Myocyte (in vitro differentiated cells): ENCODE measurements at regions not wholly inside any gene's neighbourhood (a gene's known extent, or its start where the extent isn't known, plus 50 kb on each side); places are given as distances from the start of the nearest gene placed in this dataset.
"Not testable (repeated sequence)": the region's sequence is repeated elsewhere in the genome, so short reads cannot be mapped to it uniquely, and the experiment has no call there.

Experiments used
- DNase-seq: peaks from one replicate; pipeline ENCODE4 v3.0.0-alpha.2; 2012; ENCODE audit warnings: low read depth

DNA sequence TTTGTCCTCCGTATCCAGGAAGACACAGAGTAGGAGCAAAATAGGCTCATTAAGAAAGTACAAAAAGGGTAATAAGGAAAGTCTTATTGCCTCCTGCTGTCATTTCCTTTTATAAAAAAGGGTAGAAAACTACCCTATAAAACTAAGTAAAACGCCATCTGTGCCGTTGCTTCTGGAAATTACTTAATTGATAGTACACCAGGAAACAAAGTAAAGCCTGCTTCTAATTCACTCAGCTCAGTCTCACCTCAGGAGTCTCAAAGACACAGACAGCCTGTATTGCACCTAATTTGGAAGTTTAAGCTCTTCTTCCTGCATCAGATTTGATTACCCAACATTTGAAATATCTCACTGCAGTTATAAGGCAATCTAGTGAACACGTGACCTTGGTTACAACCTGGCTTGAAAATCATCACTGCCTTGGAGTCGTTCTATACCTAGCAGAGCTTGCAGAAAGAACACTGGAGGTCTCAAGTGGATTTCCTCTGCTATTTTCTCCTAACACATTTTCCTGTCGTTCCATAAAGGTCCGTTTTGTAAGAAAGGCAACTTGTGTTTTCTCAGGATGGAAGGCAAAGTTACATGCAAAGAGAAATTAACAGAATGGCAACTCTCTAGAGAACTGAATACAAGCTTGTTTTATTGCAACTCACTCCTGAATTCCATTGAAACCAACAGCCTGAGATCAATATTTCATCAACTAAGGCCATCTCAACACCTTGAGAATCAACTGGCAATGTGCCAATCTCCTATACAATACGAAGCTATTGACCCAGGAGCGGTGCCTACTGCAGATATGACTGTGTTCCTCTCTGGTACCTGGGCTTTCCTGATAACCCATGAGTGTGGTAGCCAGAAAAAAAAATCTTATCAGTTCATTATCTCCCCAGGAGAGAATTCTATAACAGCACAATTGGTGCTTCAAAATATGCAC, 203.3 kb upstream of the LMCD1 start:
- no peak for DNase-seq

DNA sequence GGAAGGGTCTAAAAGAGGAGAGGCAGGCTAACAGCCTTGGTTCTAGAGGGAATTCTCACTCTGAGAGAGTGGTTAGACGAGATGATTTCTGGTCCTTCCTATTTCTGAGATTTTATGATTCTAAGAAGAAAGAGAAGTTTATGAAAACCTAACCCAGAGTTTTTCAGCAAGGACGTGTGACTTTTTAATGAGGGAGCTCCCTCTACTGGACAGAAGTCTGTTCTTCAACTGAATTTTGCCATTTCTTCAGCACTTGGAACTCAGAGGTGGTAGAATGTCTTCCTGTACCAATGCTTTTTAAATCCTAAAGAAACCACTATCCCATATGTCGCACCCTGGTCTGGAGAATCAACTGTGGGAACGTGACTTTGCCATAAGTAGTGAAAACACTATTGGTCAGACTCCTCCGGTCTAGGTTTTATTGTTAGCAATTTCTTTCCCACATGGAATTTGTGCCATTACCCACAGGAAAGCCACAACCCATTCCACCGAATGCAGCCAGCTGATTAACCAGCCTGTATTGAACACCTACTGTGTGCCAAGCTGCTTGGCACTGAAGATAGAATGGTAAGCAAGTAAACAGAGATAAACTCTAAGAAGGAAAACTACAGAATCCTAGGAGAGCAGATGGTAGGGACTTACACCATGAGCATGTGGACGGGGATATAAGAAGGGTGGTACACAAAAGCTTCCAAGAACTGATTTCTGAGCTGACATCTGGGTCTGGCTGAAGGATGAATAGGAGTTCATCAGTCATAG, 199.5 kb upstream of the LMCD1 start:
- DNase-seq: peak; percentile 61

DNA sequence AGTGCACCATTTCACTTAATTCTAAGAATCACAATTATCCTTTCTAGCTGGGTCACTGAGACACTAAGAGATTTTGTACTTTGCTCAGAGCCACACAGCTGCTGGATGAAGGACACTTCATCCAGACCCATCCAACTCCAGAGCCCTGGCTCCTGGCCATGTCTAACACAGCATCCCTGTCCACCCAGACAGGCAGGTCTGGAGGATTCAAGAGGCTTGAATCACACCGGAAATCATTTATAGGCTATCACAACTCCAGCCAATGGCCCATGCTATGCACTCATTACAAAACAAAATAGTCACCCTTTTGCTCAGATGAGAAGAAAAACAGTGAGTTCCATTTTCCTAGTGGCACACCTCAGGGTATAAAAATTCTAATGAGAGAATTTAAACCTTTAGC, 198.2 kb upstream of the LMCD1 start:
- no peak for DNase-seq

DNA sequence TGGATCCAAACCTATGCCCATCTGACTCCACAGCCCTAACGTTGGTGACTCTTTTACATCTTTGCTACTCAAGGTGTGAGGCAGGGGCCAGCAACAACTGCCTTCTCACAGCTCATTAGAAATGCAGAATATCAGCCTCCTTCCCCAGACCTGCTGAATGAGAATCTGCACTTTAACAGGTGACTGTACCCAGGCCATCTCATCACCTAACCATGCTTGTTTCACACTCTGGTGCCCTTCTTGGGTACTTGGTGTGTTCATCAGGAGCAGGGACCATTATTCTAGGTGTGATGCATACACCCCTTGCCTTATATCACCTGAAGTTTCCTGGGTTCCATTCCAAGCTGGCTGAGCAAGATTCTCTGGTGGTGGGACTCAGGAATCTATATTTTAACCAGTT, 196.3 kb upstream of the LMCD1 start:
- no peak for DNase-seq

DNA sequence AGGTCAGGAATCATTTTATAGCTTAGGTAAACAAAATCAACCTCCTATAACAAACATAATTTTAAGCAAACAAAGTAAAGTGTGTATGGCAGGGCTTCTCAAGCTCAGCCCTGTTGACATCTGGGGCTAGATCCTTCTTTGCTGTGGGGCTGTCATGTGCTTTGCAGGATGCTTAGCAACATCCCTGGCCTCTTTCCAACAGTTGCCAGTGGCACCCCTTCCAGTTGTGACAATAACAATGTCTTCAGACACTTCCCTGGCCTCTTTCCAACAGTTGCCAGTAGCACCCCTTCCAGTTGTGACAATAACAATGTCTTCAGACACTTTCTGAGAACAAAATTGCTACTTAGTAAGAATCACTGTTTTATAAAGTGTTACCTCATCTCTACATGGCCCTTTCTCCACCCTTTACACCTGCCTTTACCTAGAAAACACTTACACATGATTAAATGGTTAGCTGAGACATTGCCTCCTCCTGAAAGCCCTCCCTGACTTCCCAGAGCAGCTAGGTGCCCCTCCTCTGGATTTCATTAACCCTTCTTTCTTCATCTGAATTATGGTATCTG, 194.0 kb upstream of the LMCD1 start:
- DNase-seq: no peak

DNA sequence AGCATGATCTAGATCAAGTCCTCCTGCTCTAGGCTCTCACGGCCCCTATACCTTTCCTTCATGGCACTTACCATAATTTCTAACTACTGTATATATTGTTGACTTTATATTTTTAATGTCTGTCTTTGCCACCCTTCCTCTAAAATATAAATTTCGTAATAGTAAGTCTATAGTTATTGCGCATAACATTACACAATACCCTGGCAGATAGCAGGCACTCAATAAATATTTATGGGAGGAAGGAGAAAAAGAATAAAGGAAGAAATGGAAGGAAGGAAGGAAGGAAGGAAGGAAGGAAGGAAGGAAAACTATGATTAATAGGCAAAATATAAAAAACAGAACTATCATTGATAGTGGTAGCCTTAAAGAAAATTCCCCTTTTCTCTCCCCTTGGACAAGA, 190.3 kb upstream of the LMCD1 start:
- no peak for DNase-seq

DNA sequence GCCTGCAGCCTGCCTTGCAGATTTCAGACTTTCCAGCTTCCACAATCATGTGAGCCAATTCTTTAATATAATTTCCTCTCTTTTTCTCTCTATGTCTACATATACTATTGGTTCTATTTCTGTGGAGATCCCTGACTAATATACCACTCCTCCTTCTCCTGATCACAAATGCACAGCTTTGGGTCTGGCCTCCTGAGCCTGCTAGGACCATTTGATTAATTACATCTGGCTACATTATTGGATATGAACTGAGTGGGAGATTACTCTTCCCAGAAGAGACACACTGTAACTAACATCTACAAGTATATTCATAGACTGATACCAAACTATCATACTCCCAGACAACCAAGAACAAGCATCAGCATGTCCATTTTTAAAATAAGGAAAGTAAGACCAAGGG, 188.9 kb upstream of the LMCD1 start:
- DNase-seq: no peak

DNA sequence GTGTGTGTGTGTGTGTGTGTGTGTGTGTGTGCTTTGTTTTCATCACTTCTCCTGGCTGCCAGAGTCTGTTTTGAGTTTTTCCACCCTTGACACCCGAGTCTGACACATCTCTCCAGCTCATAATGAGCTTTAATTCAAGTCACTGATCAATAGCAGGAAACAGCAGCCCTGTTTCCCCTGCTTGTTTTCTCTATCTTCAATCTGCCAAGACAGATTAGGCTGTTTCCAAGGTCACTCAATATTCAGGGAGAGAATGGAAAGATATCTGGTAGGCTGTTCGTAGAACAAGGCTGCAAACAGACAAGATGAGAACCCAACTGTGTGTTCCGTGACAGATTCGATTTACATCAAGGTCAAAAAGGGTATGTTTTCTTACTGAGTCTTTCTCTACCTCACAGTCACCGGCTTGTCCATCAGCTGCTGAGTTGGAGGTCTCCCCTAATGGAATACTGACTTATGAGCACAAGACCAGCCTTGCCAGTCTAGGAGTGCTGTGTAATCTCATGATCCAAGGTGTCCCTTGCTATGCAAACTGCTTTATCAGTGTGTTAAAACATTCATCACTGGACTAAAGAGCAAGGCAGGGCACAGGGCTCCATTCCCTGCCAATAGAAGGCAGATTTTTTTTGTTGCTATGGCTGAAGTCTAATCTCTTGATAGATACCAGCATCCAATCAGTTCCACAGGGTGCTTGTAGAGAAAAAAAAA, 187.9 kb upstream of the LMCD1 start:
- no peak for DNase-seq

DNA sequence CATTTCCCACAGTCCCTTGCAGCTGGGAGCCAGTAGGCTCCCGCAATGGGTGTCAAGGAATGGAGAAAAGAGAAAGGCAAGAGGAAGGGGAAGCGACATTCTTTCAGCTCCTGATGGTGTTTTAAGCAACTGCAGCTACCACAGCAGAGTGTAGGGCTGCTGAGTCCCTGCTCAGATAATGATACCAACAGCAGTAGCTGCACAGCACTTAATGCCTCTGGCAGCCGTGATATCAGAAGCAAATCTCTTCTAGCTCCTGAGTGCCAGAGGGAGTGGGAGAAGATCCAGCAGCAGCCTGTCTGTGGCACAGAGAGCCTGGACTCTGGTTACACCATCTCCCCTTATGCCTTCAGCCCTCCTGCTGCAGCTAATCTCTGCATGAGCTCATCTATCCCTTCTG, 186.1 kb upstream of the LMCD1 start:
- DNase-seq: not testable (repeated sequence)

DNA sequence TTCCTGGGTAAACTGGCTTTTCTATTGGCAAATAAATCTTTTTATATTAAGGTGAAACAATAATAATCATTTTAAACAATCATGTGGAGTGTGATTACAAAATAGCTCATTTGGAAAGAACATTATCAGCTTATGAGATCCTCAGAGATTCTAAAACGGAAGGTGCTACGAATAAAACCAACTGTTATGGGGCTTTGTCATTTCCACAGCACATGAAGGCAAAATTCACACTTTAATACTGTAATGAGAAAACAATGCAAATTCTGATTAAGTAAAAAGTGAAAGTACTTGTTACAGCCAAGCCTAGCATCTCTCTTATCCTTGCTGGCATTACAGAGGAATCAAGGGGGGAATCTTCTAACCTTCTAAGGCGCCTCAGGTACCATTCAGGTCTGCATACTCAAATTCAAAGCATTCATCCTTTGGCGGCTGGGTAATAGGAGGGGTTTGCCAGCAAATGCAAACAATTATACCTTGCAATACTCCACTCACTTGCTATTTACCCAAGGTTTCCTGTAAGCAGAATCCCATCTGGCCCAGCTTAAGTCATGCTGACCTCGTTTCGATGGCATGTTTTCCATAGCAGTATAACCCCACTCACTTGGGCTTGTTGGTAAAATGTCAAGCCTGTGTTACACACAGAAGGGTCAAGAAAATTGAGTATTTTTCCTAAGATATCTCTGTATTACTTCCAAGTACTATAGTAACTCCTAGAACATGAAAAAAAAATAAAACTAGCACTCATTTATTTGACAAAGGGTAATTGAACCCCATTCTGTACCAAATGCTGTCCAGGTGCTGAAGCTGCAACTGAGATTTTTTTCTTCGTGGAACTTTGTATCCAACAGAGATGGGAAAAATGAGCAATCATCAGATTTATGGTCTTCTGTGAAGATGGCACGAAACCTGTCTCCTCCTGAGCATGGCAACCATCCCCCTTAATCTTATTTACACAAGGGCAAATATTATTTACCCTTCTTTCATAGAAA, 183.7 kb upstream of the LMCD1 start:
- DNase-seq: no peak

DNA sequence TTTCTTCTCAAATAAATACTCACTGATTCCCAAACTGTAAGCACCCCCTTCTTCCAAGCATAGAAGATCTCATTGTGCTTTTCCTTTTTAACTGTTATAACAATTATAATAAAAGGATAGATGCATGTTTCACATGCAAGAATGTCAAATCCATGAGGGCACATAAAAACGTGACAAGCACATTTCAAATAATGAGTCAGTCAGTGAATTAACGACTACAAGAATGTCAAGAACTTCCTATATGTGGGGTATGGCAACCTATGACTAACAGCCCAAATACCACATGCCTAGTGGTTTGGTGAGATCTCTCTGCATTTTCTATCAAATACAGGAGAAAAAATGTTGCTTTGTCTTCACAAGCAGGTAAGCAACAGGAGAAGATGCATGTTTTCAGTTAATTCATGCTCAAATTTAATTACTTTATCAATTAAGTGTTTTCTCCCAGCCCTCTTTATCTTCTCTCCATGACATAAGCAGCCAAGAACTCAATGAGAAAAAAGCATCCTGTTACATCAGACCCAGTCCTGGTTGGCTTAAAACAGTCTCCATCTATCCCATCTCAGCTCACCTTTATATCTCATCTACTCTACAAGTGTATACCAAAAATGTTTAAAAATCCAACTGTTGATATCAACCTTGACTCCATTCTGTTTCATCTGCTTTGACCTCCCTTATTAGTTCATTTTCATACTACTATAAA, 181.5 kb upstream of the LMCD1 start:
- peak; percentile 6 for DNase-seq

DNA sequence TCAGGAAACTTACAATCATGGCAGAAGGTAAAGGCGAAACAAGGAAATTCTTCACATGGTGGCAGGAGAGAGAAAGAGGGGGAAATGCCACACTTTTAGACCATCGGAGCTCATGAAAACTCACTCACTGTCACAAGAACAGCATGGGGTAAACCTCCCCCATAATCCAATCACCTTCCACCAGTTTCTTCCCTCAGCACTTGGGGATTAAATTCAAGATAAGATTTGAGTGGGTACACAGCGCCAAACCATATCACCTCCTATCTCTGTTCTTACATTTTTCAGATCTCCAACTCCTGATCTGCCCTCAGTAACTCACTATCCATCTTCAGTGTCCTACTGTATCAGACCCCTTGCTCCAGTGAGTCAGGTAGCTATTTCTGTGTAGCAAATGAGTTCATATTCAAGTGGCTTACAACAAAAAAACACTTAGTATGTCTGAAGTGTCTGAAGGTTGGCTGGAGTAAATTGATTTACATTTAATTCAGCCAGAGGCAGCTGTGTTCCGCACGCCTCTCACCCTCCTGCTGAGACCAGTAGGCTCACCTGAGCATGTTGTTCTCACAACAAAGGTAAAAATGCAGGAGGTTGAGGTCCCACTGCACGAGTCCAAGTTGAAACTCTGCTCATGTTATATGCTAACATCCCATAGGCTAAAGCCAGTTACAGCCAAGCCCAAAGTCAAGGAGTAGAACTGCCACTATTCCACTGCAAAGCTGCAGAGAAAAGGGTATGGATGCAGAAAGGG, 180.7 kb upstream of the LMCD1 start:
- no peak for DNase-seq

DNA sequence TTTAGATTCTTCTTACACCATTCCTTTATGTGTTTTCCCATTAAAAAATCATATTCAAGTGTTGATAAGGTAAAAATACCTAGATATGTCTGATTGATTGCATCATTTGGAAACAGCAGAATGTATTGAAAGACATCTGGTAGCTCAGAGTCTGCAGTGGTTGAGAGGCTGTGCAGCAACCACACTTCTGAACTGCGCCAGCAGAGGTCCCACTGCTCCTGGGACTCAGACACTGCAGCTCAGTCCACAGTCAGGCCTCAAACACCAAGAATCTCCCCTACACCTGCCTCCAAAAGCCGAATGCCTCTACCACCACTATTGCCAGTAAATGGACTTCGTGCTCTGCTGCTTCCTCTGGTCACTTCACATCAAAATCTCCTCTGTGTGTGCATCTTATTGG, 176.9 kb upstream of the LMCD1 start:
- peak; percentile 18 for DNase-seq

DNA sequence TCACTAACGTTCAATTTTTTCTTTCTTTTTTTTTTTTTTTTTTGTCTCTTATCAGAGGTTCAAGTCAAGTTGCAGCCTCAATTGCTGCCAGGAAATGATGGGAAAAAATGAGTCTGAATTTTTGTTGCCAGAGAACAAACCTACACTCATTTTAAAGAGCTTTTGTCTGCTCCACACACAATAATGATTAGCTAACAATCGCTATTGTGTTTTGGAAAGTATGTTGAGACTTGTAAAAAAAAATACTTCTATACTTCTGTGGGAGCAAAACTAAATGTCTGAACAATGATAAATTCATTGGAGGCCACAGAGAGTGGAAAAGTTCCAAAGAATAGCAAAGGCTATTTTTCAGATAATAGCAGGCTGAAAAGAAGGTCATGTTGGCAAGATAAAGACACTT, 176.3 kb upstream of the LMCD1 start:
- no peak for DNase-seq

DNA sequence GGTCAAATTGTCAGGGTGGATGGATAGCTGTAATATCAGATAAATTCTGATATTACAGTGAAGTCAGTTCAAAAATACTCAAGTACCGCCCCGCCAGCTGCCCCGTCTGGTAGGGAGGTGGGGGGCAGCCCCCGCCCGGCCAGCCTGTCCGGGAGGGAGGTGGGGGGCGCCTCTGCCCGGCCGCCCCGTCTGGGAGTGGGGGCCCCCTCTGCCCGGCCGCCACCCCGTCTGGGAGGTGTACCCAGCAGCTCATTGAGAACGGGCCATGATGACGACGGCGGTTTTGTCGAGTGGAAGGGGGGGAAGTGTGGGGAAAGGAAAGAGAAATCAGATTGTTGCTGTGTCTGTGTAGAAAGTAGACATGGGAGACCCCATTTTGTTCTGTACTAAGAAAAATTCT, 175.8 kb upstream of the LMCD1 start:
- not testable (repeated sequence) for DNase-seq

DNA sequence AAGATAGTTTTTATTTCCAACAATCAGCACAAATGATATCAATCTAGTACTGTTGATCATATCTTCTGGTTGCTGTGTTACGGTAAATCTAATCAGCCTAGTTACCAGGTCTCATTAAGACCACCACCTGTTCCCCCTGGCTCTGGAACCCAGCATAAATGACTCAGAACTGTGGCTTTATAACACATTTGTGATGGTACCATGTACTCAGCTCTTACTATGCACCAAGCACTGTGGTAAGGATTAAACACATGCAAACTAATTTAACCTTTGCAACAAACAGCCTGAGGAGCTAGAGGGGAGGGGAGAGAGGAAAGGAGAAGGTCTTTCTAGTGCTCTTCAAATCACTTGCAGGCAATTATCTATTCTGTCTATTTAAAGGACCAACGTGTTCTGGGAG, 173.9 kb upstream of the LMCD1 start:
- DNase-seq: peak; percentile 3

DNA sequence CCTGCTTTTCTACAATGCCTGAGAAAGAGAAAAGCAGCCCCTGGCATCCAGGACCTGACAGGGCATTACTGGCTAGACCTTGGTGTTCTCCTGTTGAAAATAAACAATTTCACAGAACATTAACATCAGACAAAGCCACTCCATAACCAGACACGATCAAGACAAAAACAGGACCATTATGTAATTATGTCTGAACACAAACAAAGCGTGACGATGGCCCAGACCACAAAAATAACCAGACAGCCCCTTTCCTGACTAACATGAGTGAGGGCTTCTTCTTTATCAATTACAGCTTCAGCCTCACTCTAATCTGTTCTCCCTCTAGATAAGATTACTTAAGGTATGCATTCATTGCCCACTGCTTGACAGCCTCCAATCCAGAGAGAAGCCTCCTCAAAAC, 172.7 kb upstream of the LMCD1 start:
- no peak for DNase-seq

DNA sequence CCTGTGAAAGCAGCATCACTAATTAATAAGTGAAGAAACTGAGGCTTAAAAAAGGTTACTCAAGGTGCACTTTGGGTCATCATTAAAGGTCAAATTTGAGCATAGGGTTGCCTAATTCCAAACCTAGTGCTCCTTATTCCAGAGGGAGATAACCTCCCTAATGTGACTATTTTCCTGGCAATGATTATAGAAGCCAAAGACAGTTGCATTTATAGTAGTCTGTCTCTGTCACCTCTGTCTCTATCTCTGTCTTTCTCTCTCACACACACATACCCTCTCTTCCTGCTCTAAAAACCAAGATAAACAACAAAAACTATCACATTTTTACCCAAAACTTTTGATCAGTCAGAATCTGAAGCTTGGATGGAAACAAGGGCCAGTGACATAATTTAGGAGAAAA, 172.0 kb upstream of the LMCD1 start:
- no peak for DNase-seq

DNA sequence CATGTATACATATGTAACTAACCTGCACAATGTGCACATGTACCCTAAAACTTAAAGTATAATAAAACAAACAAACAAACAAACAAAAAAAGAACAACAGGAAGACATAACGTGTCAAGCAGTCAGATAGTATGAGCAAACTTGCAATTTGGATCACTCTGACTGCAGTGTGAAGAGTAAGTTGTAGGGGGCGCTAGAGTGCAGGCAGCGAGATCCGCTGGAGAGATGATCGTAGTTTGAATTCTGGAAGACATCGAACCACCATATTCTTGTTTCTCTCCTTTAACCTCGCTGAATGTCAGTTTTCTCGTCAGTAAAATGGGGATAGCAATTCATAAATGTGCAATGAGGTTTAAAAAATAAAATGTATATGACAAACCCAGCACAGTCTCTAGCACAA, 165.2 kb upstream of the LMCD1 start:
- DNase-seq: no peak
